A549 (cell line): ENCODE measurements at regions not wholly inside any gene's neighbourhood (a gene's known extent, or its start where the extent isn't known, plus 50 kb on each side); places are given as distances from the start of the nearest gene placed in this dataset.

Experiments used
- POLR2A ChIP-seq: IDR thresholded peaks from 2 replicates; pipeline ENCODE4 v1.6.1; 2012; ENCODE audit warnings: mild to moderate bottlenecking, low read length
- TF ChIP-seq, protein P1 (sequence below): fragments of 200-600 bp; sonication (generic); IDR thresholded peaks from 2 replicates; pipeline ENCODE4 v1.6.1; 2016; ENCODE audit warnings: antibody characterized with exemption, mild to moderate bottlenecking, moderate library complexity
- TF ChIP-seq, protein P2 (sequence below): fragments of >200 bp; sonication (Bioruptor Twin); formaldehyde crosslinking; IDR thresholded peaks from 3 replicates; pipeline ENCODE4 v1.5.1; 2016

DNA sequence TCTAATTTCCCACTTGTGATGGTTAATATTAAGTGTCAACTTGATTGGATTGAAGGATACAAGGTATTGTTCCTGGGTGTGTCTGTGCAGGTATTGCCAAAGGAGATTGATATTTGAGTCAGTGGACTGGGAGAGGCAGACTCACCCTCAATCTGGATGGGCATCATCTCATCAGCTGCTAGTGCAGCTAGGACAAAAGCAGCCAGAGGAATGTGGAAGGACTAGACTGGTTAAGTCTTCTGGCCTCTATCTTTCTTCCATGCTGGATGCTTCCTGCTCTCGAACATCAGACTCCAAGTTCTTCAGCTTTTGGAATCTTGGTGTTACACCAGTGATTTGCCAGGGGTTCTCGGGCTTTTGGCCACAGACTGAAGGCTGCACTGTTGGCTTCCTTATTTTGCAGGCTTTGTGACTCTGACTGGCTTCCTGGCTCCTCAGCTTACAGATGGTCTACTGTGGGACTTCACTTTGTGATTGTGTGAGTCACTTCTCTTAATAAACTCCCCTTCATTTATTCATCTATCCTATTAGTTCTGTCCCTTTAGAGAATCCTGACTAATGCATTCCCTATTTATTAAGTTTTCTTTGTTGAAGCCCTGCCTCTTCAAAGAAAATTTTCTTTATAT, 1087.5 kb upstream of the NXPH2 start:
- TF ChIP-seq, protein P1, sequence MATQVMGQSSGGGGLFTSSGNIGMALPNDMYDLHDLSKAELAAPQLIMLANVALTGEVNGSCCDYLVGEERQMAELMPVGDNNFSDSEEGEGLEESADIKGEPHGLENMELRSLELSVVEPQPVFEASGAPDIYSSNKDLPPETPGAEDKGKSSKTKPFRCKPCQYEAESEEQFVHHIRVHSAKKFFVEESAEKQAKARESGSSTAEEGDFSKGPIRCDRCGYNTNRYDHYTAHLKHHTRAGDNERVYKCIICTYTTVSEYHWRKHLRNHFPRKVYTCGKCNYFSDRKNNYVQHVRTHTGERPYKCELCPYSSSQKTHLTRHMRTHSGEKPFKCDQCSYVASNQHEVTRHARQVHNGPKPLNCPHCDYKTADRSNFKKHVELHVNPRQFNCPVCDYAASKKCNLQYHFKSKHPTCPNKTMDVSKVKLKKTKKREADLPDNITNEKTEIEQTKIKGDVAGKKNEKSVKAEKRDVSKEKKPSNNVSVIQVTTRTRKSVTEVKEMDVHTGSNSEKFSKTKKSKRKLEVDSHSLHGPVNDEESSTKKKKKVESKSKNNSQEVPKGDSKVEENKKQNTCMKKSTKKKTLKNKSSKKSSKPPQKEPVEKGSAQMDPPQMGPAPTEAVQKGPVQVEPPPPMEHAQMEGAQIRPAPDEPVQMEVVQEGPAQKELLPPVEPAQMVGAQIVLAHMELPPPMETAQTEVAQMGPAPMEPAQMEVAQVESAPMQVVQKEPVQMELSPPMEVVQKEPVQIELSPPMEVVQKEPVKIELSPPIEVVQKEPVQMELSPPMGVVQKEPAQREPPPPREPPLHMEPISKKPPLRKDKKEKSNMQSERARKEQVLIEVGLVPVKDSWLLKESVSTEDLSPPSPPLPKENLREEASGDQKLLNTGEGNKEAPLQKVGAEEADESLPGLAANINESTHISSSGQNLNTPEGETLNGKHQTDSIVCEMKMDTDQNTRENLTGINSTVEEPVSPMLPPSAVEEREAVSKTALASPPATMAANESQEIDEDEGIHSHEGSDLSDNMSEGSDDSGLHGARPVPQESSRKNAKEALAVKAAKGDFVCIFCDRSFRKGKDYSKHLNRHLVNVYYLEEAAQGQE, result no peak
- TF ChIP-seq, protein P2, sequence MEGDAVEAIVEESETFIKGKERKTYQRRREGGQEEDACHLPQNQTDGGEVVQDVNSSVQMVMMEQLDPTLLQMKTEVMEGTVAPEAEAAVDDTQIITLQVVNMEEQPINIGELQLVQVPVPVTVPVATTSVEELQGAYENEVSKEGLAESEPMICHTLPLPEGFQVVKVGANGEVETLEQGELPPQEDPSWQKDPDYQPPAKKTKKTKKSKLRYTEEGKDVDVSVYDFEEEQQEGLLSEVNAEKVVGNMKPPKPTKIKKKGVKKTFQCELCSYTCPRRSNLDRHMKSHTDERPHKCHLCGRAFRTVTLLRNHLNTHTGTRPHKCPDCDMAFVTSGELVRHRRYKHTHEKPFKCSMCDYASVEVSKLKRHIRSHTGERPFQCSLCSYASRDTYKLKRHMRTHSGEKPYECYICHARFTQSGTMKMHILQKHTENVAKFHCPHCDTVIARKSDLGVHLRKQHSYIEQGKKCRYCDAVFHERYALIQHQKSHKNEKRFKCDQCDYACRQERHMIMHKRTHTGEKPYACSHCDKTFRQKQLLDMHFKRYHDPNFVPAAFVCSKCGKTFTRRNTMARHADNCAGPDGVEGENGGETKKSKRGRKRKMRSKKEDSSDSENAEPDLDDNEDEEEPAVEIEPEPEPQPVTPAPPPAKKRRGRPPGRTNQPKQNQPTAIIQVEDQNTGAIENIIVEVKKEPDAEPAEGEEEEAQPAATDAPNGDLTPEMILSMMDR, result no peak
- TF ChIP-seq POLR2A, result no peak
